GM12892 (cell line): ENCODE measurements at regions not wholly inside any gene's neighbourhood (a gene's known extent, or its start where the extent isn't known, plus 50 kb on each side); places are given as distances from the start of the nearest gene placed in this dataset.

ENCODE experiments used
- POLR2A ChIP-seq: IDR thresholded peaks from 2 replicates; pipeline ENCODE4 v1.6.1; 2011; ENCODE audit warnings: low read depth, low read length, control low read depth
- TAF1 ChIP-seq: IDR thresholded peaks from 2 replicates; pipeline ENCODE4 v1.6.1; 2011; ENCODE audit warnings: low read depth, mild to moderate bottlenecking, control low read depth, low read length, borderline replicate concordance

- TF ChIP-seq TAF1, result no peak
- no peak for TF ChIP-seq POLR2A
These were observed 168.1 kb upstream of the HS6ST1 start for GRCh38 chr2:128486640-128487375.
